Panc1 (cell line): ENCODE measurements at regions not wholly inside any gene's neighbourhood (a gene's known extent, or its start where the extent isn't known, plus 50 kb on each side); places are given as distances from the start of the nearest gene placed in this dataset.

Experiments used
- TF ChIP-seq, protein P1 (sequence below): fragments of 450-650 bp; IDR thresholded peaks from 2 replicates; pipeline ENCODE4 v1.5.1; 2017; ENCODE audit warnings: mild to moderate bottlenecking
- TF ChIP-seq, protein P2 (sequence below), 2 experiments: IDR thresholded peaks; 2 replicates each; pipeline ENCODE4 v1.6.1; 2011 to 2012; ENCODE audit warnings: low read depth in 2 of 2, control low read depth in 1 of 2, low read length in 1 of 2, mild to moderate bottlenecking in 1 of 2, moderate library complexity in 1 of 2; ENCODE audit not compliant: insufficient read depth in 1 of 2

DNA sequence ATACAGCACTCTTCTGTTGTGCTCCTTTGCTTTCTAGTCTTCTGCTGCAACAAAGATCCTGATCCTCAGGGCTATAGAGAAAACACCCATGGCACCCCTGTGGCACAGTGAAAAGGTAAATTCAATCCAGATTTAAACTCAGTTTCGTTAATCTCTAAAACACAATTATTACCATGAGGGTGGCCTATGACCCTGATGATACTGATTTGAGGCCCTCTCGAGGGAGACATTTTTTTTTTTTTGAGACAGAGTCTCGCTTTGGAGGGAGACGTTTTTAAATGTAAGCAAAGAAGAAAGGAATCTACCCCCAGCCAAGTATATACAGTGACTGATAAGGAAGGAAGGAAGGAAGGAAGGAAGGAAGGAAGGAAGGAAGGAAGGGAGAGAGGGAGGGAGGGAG is 967.8 kb upstream of the DIAPH2 start:
- TF ChIP-seq, protein P1, sequence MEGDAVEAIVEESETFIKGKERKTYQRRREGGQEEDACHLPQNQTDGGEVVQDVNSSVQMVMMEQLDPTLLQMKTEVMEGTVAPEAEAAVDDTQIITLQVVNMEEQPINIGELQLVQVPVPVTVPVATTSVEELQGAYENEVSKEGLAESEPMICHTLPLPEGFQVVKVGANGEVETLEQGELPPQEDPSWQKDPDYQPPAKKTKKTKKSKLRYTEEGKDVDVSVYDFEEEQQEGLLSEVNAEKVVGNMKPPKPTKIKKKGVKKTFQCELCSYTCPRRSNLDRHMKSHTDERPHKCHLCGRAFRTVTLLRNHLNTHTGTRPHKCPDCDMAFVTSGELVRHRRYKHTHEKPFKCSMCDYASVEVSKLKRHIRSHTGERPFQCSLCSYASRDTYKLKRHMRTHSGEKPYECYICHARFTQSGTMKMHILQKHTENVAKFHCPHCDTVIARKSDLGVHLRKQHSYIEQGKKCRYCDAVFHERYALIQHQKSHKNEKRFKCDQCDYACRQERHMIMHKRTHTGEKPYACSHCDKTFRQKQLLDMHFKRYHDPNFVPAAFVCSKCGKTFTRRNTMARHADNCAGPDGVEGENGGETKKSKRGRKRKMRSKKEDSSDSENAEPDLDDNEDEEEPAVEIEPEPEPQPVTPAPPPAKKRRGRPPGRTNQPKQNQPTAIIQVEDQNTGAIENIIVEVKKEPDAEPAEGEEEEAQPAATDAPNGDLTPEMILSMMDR, result no peak
- TF ChIP-seq, protein P2, sequence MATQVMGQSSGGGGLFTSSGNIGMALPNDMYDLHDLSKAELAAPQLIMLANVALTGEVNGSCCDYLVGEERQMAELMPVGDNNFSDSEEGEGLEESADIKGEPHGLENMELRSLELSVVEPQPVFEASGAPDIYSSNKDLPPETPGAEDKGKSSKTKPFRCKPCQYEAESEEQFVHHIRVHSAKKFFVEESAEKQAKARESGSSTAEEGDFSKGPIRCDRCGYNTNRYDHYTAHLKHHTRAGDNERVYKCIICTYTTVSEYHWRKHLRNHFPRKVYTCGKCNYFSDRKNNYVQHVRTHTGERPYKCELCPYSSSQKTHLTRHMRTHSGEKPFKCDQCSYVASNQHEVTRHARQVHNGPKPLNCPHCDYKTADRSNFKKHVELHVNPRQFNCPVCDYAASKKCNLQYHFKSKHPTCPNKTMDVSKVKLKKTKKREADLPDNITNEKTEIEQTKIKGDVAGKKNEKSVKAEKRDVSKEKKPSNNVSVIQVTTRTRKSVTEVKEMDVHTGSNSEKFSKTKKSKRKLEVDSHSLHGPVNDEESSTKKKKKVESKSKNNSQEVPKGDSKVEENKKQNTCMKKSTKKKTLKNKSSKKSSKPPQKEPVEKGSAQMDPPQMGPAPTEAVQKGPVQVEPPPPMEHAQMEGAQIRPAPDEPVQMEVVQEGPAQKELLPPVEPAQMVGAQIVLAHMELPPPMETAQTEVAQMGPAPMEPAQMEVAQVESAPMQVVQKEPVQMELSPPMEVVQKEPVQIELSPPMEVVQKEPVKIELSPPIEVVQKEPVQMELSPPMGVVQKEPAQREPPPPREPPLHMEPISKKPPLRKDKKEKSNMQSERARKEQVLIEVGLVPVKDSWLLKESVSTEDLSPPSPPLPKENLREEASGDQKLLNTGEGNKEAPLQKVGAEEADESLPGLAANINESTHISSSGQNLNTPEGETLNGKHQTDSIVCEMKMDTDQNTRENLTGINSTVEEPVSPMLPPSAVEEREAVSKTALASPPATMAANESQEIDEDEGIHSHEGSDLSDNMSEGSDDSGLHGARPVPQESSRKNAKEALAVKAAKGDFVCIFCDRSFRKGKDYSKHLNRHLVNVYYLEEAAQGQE (IDR thresholded peaks at IDR 0.05; ENCODE audit: insufficient read depth in 1 of 2, low read depth in 2 of 2, low read length in 1 of 2), result no peak
